NOMO-1 treated with DMSO at 0.1 percent for 48 hours (cell line): ENCODE measurements at regions not wholly inside any gene's neighbourhood (a gene's known extent, or its start where the extent isn't known, plus 50 kb on each side); places are given as distances from the start of the nearest gene placed in this dataset.

Experiments used
- DNase-seq: peaks from one replicate; lab custom pipeline; 2025; ENCODE audit not compliant: unreplicated experiment; lab: John Stamatoyannopoulos, UW

- DNase-seq = no peak
Observed at GRCh38 chr9:110133059-110133458, 74.9 kb downstream of the C9orf152 start.

DNA sequence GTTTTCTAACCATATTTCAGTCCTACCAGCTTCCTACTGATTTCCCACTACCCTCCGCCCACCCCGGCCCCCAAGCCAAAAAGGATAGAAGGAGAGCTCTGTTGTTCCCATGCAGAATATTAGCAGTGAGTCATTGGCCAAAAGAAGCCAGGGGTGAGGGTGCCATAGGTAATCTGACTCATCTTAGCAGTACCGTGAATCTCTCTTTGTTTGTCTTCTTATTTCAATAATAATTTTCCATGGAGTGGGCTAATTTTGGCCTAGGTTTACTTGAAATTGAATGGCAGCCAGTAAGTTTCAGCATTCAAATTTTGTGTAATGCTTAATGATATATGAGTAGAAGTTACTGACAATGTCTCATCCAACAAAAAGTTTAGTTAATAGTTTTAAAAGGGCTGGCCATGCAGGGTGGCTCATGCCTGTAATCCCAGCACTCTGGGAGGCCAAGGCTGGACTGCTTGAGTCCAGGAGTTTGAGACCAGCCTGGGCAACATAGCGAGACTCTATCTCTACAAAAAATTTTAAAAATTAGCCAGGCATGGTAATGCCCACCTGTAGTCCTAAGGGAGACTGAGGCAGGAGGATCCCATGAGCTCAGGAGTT is 74.2 kb downstream of the C9orf152 start:
- no peak for DNase-seq

DNA sequence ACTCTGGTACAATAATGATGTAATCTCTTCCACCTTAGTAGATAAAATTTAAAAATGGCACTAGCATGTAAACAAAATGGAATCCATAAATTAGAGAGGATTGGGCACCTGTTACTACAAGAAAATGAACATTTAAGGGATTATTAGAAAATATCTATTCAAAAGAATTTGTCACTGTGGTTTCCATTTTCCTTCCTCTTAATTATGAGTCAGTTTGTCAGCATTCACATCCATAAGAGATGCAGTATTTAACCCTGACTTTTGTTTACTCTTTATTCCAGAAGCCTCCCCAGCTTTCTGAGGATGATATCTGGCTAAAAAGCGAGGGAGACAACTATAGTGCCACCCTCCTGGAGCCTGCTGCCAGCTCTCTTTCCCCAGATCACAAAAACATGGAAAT is 72.1 kb downstream of the C9orf152 start:
- DNase-seq = no peak

GRCh38 chr9:110136802-110137201 is 71.2 kb downstream of the C9orf152 start:
- no peak for DNase-seq

DNA sequence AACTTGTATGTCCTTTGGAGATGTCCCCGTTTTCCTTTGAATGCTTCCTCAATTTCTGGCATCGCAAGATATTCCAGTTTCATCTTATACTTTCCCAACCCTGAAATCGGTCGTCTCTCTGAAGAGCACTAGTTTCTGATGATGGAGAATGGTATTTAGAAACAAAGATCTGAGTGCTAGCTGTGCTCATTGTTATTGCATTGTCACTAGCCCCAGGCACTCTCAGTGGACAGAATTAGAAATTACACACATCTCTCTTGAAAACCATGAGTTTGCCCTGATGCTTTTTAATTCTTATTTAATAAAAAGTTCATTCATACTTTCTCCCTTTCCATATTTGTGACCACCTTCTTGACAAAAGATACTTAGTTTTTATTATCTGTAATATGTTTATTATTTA is 67.7 kb downstream of the C9orf152 start:
- no peak for DNase-seq

DNA sequence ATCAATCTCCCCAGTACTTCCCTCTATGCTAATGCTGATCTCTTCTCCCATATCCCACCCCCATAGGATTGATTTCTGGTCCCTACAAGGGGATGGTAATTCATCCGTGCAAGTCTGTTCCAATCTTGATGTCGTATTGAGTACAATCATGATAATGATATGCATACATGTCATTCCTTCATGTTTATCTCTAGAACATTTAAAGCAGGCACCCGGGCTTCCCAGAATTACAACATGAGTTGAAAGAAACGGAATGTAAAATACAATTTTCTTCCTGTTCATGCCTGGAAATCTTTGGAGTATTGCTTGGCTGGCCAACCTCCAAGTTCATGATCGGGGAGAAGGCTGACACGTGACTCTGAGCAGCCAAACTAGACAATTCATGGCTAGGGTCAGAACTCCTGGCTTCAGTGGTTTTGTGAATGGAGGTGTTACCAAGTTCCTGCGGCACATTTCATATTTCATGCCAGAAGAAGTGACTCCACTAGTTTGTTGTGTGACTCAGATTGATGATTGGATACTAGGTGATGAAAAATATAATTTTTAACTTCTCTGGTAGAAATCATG is 66.6 kb downstream of the C9orf152 start:
- no peak for DNase-seq

GRCh38 chr9:110142253-110142652 is 65.7 kb downstream of the C9orf152 start:
- no peak for DNase-seq

GRCh38 chr9:110142868-110143481 is 65.0 kb downstream of the C9orf152 start:
- no peak for DNase-seq

GRCh38 chr9:110143485-110143884 is 64.5 kb downstream of the C9orf152 start:
- peak; percentile 68 for DNase-seq

DNA sequence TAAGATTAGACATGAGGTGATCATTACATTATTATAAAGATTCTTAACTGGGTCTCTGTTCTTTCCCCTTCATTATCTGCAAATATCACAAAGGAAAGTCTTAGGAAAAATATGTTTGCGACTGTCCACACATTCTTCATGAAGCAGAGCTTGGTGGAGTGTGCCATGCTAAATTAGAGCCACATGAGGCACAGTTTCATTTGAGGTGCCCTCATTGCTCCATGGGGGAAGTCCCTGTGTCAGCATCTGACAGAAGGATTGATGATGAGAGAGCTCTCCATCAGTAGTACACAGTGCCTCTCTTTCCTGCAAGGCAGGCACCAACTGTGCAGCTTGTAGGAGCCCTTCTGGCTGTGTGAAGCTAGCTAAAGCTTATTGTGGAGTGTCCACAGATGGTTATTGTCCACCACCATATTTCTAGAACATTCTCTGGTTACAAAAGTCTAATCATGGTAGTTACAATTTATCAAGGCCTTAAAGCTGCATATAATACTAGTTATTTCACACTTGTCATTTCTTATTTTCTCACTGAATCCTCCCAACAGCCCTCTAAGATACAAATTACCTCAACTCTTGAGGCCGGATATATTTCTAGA is 63.9 kb downstream of the C9orf152 start:
- DNase-seq = peak; percentile 67

DNA sequence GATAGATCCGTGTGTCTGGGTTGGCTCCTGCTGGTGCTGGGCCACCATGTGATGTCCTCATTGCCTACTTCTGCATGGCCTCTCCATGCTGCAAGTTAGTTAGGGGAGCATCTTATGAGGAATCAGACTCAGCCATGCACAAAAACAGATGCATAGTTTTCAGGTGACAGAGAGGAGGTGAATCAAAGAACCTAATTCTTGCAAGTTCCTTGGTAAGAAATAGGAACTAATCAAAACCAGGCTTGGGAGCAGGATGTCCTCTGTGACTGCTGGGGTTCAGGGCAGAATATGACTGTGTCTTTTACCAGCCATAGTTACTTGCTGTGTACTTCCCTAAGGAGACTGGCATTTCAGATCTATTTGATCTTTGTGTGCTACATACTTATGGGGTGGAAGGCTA is 61.6 kb downstream of the C9orf152 start:
- DNase-seq = no peak

- peak; percentile 69 for DNase-seq
Observed at GRCh38 chr9:110148384-110148783, 59.6 kb downstream of the C9orf152 start.

DNA sequence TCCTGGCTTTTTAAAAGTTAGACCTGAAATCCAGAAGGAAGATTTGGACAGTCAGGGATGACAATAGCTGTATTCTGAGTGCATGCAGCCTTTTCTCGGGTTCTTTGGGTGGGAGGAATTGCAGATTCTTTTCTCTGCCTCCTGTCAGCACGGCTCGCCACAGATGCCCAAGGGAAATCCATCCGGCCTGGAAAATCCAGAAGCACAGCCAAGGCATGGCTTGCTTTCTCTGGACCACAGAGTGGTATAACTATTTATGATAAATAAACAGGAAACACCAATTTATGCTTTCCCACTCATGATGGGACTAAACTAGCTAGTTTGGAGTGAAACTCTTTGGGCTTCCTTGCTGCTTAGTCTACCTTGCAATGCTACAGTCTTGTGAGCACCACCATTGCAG is 59.1 kb downstream of the C9orf152 start:
- DNase-seq = no peak
